ENCODE measurements at regions not wholly inside any gene's neighbourhood (a gene's known extent, or its start where the extent isn't known, plus 50 kb on each side); places are given as distances from the start of the nearest gene placed in this dataset.

- no peak for TF ChIP-seq CTCF (IDR thresholded peaks at IDR 0.05; ENCODE audit: extremely low read depth, insufficient read depth, missing control alignments)
- no peak for DNase-seq (ENCODE audit: low spot score)
- in situ Hi-C loops (cut with MboI; ENCODE audit: low pct_unique_long_range_greater_than_20kb, low sequenced_read_pairs, unreplicated experiment) = loop anchor here (25.0 kb wide), 1 partner anchor 108 kb away; no protein-coding TSS in a partner anchor
These were observed 50.8 kb upstream of the BEND6 start for GRCh38 chr6:56904068-56904467.

GRCh38 chr6:56902641-56903464, 52.1 kb upstream of the BEND6 start:
- DNase-seq (ENCODE audit: low spot score) = peak; percentile 20
- peak; percentile 63 for TF ChIP-seq CTCF (IDR thresholded peaks at IDR 0.05; ENCODE audit: extremely low read depth, insufficient read depth, missing control alignments)
- in situ Hi-C loops (cut with MboI; ENCODE audit: low pct_unique_long_range_greater_than_20kb, low sequenced_read_pairs, unreplicated experiment) = loop anchor here (25.0 kb wide), 1 partner anchor 109 kb away; no protein-coding TSS in a partner anchor

GRCh38 chr6:56900784-56901183, 54.1 kb upstream of the BEND6 start:
- TF ChIP-seq CTCF (IDR thresholded peaks at IDR 0.05; ENCODE audit: extremely low read depth, insufficient read depth, missing control alignments) = no peak
- in situ Hi-C loops (cut with MboI; ENCODE audit: low pct_unique_long_range_greater_than_20kb, low sequenced_read_pairs, unreplicated experiment) = loop anchor here (25.0 kb wide), 1 partner anchor 112 kb away; no protein-coding TSS in a partner anchor
- DNase-seq (ENCODE audit: low spot score) = no peak

GRCh38 chr6:56899753-56900152, 55.2 kb upstream of the BEND6 start:
- no peak for TF ChIP-seq CTCF (IDR thresholded peaks at IDR 0.05; ENCODE audit: extremely low read depth, insufficient read depth, missing control alignments)
- no peak for DNase-seq (ENCODE audit: low spot score)
- in situ Hi-C loops (cut with MboI; ENCODE audit: low pct_unique_long_range_greater_than_20kb, low sequenced_read_pairs, unreplicated experiment) = loop anchor here (25.0 kb wide), 1 partner anchor 113 kb away; no protein-coding TSS in a partner anchor

- DNase-seq (ENCODE audit: low spot score) = no peak
- in situ Hi-C loops (cut with MboI; ENCODE audit: low pct_unique_long_range_greater_than_20kb, low sequenced_read_pairs, unreplicated experiment) = no loop called here
- no peak for TF ChIP-seq CTCF (IDR thresholded peaks at IDR 0.05; ENCODE audit: extremely low read depth, insufficient read depth, missing control alignments)
These were observed 55.6 kb upstream of the BEND6 start for GRCh38 chr6:56899311-56899710.

GRCh38 chr6:56897789-56898529, 56.9 kb upstream of the BEND6 start:
- in situ Hi-C loops (cut with MboI; ENCODE audit: low pct_unique_long_range_greater_than_20kb, low sequenced_read_pairs, unreplicated experiment) = no loop called here
- TF ChIP-seq CTCF (IDR thresholded peaks at IDR 0.05; ENCODE audit: extremely low read depth, insufficient read depth, missing control alignments) = no peak

More at GRCh38 chr6:56897789-56898529, 56.9 kb upstream of the BEND6 start:
- DNase-seq (ENCODE audit: low spot score) = no peak
